ENCODE measurements at regions not wholly inside any gene's neighbourhood (a gene's known extent, or its start where the extent isn't known, plus 50 kb on each side); places are given as distances from the start of the nearest gene placed in this dataset.

GRCh38 chr13:91162180-91162579, 185.3 kb upstream of the MIR17HG start:
- peak in 1 of 6 experiments; percentile 10 for TF ChIP-seq CTCF (IDR thresholded peaks at IDR 0.05)
- no peak for TF ChIP-seq POLR2A (IDR thresholded peaks at IDR 0.05)

All from thyroid gland (tissue), 4 donors.